Endothelial cell of umbilical vein (primary cell): ENCODE measurements at regions not wholly inside any gene's neighbourhood (a gene's known extent, or its start where the extent isn't known, plus 50 kb on each side); places are given as distances from the start of the nearest gene placed in this dataset.

ENCODE experiments used
- BruUV-seq: library from RNA; stranded (reverse); fragments of 400-500 nt; replicated peaks from 2 replicates; lab custom pipeline; 2021; lab: Mats Ljungman, UMichigan
- CTCF ChIA-PET: fragments of 300-600, 350-600 bp; sonication (Branson Sonifier 250); formaldehyde crosslinking; loops from one replicate; lab custom pipeline; 2021; ENCODE audit warnings: antibody characterized with exemption, inconsistent platforms; lab: Charles Lee
- POLR2A ChIA-PET: fragments of 300-600, 350-600 bp; sonication (Branson Sonifier 250); formaldehyde crosslinking; loops from one replicate; lab custom pipeline; 2021; ENCODE audit warnings: antibody characterized with exemption, inconsistent platforms; lab: Charles Lee
- DNase-seq: peaks from one replicate; pipeline ENCODE4 v3.0.0-alpha.2; 2011; ENCODE audit warnings: low read depth, low spot score
- FAIRE-seq: peaks from 2 replicates; lab custom pipeline; 2011; peaks lifted over from hg19 to GRCh38; lab: Jason Lieb, UNC
- H2AFZ ChIP-seq: 2 replicates; pipeline ENCODE4 v1.6.0; 2012; ENCODE audit warnings: low read depth, low read length, control low read depth, inconsistent platforms
- H3K27ac ChIP-seq: 2 replicates; pipeline ENCODE4 v1.5.1; 2011; ENCODE audit warnings: low read depth, mild to moderate bottlenecking, control low read depth, low read length, moderate library complexity; ENCODE audit not compliant: insufficient read depth
- H3K27me3 ChIP-seq, 2 experiments: 2 replicates each; pipeline versions ENCODE4 v1.6.0 to v1.6.1; 2011; ENCODE audit warnings: low read length in 2 of 2, mixed read lengths in 1 of 2; ENCODE audit not compliant: control insufficient read depth in 2 of 2, insufficient read depth in 2 of 2
- H3K36me3 ChIP-seq, 2 experiments: 2 replicates in 1 of 2; 3 replicates in 1 of 2; pipeline ENCODE4 v1.5.1; 2011; ENCODE audit warnings: low read length in 2 of 2, mild to moderate bottlenecking in 1 of 2, moderate library complexity in 1 of 2; ENCODE audit not compliant: control insufficient read depth in 2 of 2, insufficient read depth in 2 of 2; ENCODE audit errors: extremely low read depth in 1 of 2
- H3K4me1 ChIP-seq: 3 replicates; pipeline ENCODE4 v1.5.1; 2011; ENCODE audit warnings: mild to moderate bottlenecking, low read length; ENCODE audit not compliant: control insufficient read depth, insufficient read depth; ENCODE audit errors: extremely low read depth
- H3K4me2 ChIP-seq: 2 replicates; pipeline ENCODE4 v1.6.1; 2011; ENCODE audit warnings: low read length, control low read depth, mixed read lengths; ENCODE audit not compliant: insufficient read depth
- H3K4me3 ChIP-seq, 3 experiments: fragments of 200-600 bp in 1 of 3; sonication (generic), shearing (Covaris generic) in 1 of 3; replicated peaks in 1 of 3; 2 replicates each; pipeline ENCODE4 v1.5.1; 2011 to 2016; ENCODE audit warnings: control low read depth in 3 of 3, low read length in 3 of 3, mild to moderate bottlenecking in 2 of 3, inconsistent platforms in 1 of 3, low read depth in 1 of 3, moderate library complexity in 1 of 3; ENCODE audit not compliant: insufficient read depth in 1 of 3
- H3K79me2 ChIP-seq: 2 replicates; pipeline ENCODE4 v1.6.0; 2012; ENCODE audit warnings: low read length, inconsistent platforms; ENCODE audit not compliant: control insufficient read depth, insufficient read depth
- H3K9ac ChIP-seq: replicated peaks from 2 replicates; pipeline ENCODE3; 2011; ENCODE audit warnings: low read length, control low read depth; ENCODE audit not compliant: insufficient read depth; ENCODE audit errors: extremely low read depth
- H3K9me1 ChIP-seq: replicated peaks from 3 replicates; pipeline ENCODE4 v1.6.0; 2011; ENCODE audit warnings: mild to moderate bottlenecking, low read length; ENCODE audit not compliant: control insufficient read depth, insufficient read depth; ENCODE audit errors: extremely low read depth
- H3K9me3 ChIP-seq: replicated peaks from 2 replicates; pipeline ENCODE4 v1.5.1; 2012; ENCODE audit warnings: low read length, inconsistent platforms; ENCODE audit not compliant: control insufficient read depth, insufficient read depth
- H4K20me1 ChIP-seq: replicated peaks from 2 replicates; pipeline ENCODE3; 2011; ENCODE audit warnings: mild to moderate bottlenecking, low read length; ENCODE audit not compliant: control insufficient read depth, insufficient read depth; ENCODE audit errors: extremely low read depth
- CTCF ChIP-seq, 2 donors: IDR thresholded peaks; 1 replicate in 1 of 2; 2 replicates in 1 of 2; pipeline ENCODE4 v1.5.1; 2011; ENCODE audit warnings: low read length in 2 of 2, mild to moderate bottlenecking in 2 of 2, moderate library complexity in 2 of 2, control low read depth in 1 of 2, inconsistent platforms in 1 of 2, low read depth in 1 of 2; ENCODE audit not compliant: insufficient read depth in 1 of 2; ENCODE audit errors: extremely low read depth in 1 of 2
- EZH2 ChIP-seq: IDR thresholded peaks from 2 replicates; pipeline ENCODE4 v1.6.1; 2012; ENCODE audit warnings: borderline replicate concordance, low read depth, mild to moderate bottlenecking, moderate library complexity, low read length, inconsistent platforms; ENCODE audit not compliant: severe bottlenecking
- FOS ChIP-seq: IDR thresholded peaks from 2 replicates; pipeline ENCODE4 v1.6.1; 2011; ENCODE audit warnings: mild to moderate bottlenecking, low read length, moderate library complexity, borderline replicate concordance; ENCODE audit not compliant: insufficient read depth
- GATA2 ChIP-seq: IDR thresholded peaks from 2 replicates; pipeline ENCODE4 v1.7.0; 2011; ENCODE audit warnings: low read depth, mild to moderate bottlenecking, moderate library complexity, mixed read lengths, low read length; ENCODE audit not compliant: insufficient read length, insufficient read depth
- JUN ChIP-seq: IDR thresholded peaks from 2 replicates; pipeline ENCODE4 v1.6.1; 2011; ENCODE audit warnings: borderline replicate concordance, low read depth; ENCODE audit not compliant: insufficient read length, insufficient read depth
- MAX ChIP-seq: IDR thresholded peaks from 2 replicates; pipeline ENCODE4 v1.6.1; 2011; ENCODE audit not compliant: insufficient read depth, insufficient read length
- MYC ChIP-seq: IDR thresholded peaks from one replicate; pipeline ENCODE4 v1.6.1; 2011; ENCODE audit warnings: mild to moderate bottlenecking, low read depth, low read length
- POLR2A ChIP-seq: IDR thresholded peaks from 2 replicates; pipeline ENCODE4 v1.6.1; 2012; ENCODE audit warnings: low read depth, mild to moderate bottlenecking, control low read depth, low read length
- POLR2AphosphoS5 ChIP-seq: IDR thresholded peaks from 2 replicates; pipeline ENCODE4 v1.6.1; 2012; ENCODE audit warnings: low read depth, mild to moderate bottlenecking, control low read depth, low read length, moderate library complexity; ENCODE audit not compliant: insufficient read depth
- dilution Hi-C: fragments of 300-500 bp; cut with MboI; formaldehyde crosslinking; loops from one replicate; pipeline ENCODE4 v1.15.0; 2019; ENCODE audit warnings: low sequenced_read_pairs; ENCODE audit not compliant: extremely low pct_ligation_motif_present
- intact Hi-C: fragments of 100-400 bp; cut with micrococcal nuclease; formaldehyde crosslinking; loops from one replicate; pipeline ENCODE4 v1.10.0; 2022

- H3K9ac ChIP-seq, result no peak overlapping the region
- no peak overlapping the region for H3K4me3 ChIP-seq
- intact Hi-C loops (no loop called here), dilution Hi-C loops (no loop called here)
- H3K36me3 ChIP-seq, result no peaks in the 10 kb centered on the region
- no peaks in the 10 kb centered on the region for H3K27me3 ChIP-seq
- H3K4me2 ChIP-seq, result no peak overlapping the region
- DNase-seq, result no peak
- H3K4me1 ChIP-seq, result no peaks in the 10 kb centered on the region
- no peak overlapping the region for H3K27ac ChIP-seq
- CTCF ChIA-PET, result no interaction called here
- no peak for FAIRE-seq
- H2AFZ ChIP-seq, result no peak overlapping the region
- no peaks in the 10 kb centered on the region for H3K79me2 ChIP-seq
- TF ChIP-seq FOS (no peak), CTCF (IDR thresholded peaks at IDR 0.05; ENCODE audit: extremely low read depth in 1 of 2, insufficient read depth in 1 of 2, low read depth in 1 of 2, low read length in 2 of 2) (no peak), POLR2AphosphoS5 (no peak), JUN (no peak), MYC (no peak), GATA2 (no peak), MAX (no peak), EZH2 (no peak), POLR2A (no peak)
- POLR2A ChIA-PET, result no interaction called here
- H3K9me1 ChIP-seq, result no peaks in the 10 kb centered on the region
- no TSS peak for BruUV-seq
- no peaks in the 10 kb centered on the region for H4K20me1 ChIP-seq
- H3K9me3 ChIP-seq, result peaks cover 2% of the 10 kb centered on the region
These were observed 330.1 kb downstream of the TDRD15 start for GRCh38 chr2:21453723-21454450.
